ENCODE measurements at regions not wholly inside any gene's neighbourhood (a gene's known extent, or its start where the extent isn't known, plus 50 kb on each side); places are given as distances from the start of the nearest gene placed in this dataset.

DNA sequence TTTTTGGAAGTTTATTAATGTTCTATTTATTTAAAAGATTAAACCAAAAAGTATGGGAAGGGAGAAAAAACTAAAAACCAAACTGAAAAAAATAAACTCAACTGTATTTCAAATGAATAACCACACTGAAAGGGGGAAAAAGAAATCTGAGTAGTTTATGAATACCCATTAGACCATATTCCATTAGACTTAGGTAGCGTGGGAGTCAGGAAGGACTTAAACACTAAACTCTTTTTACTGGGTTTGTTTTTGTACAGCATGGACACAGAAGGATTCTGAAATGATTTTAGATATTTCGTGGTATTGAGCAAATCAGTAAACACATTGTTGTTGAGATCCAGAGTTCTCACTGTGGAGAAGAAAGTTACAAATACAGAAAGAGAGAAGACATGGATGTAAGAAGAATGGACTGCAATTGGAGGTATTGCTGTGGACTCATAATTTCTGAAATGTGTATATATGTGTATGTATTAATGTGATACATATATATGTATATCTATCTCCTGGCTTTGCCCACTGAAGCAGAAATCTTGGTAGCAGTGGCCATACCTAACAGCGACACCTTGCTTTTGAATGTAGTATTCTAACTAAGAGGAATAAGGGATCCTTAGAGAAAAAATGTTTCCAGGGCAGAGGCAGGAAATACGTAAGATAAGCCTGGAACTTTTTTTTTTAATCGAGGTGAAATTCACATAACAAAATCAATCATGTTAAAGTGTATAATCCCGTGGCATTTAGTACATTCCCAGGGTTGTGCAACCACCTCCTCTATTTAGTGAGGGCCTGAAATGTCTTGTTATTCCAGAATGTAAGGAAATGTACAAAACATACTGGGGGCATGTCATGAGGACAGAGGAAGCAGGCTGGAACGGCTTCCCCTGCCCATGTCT is 228.8 kb downstream of the SMARCA2 start:
- no peak overlapping the region for H3K4me3 ChIP-seq (ENCODE audit: low read length)
- no peaks in the 10 kb centered on the region for H3K27me3 ChIP-seq (ENCODE audit: control insufficient read depth, insufficient read depth, low read length)
- H3K9me3 ChIP-seq (ENCODE audit: control insufficient read depth, low read length): no peaks in the 10 kb centered on the region
- H3K36me3 ChIP-seq (ENCODE audit: control insufficient read depth, insufficient read depth, low read length): no peaks in the 10 kb centered on the region
- H3K9ac ChIP-seq (ENCODE audit: low read length): no peak overlapping the region
- H3K4me1 ChIP-seq (ENCODE audit: control insufficient read depth, insufficient read depth, low read length): peaks cover 27% of the 10 kb centered on the region

DNA sequence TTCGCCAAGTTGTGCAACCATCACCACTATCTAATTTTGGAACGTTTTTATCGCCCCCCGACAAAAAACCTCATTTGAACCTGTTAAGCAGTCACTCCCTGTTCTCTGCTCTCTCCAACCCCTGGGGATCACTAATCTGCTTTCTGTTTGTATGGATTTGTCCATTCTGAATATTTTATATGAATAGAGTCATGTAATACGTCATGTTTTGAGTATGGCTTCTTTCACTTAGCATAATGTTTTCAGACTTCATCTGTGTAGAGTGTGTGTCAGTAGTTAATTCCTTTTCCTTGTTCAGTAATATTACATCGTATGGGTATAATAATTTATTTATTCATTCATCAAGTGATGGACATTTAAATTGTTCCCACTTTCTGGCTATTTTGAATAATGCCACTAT is 232.2 kb downstream of the SMARCA2 start:
- Histone ChIP-seq H3K4me1 (ENCODE audit: control insufficient read depth, insufficient read depth, low read length) (peaks cover 24% of the 10 kb centered on the region), H3K9ac (ENCODE audit: low read length) (no peak overlapping the region), H3K4me3 (ENCODE audit: low read length) (no peak overlapping the region), H3K27me3 (ENCODE audit: control insufficient read depth, insufficient read depth, low read length) (no peaks in the 10 kb centered on the region), H3K36me3 (ENCODE audit: control insufficient read depth, insufficient read depth, low read length) (no peaks in the 10 kb centered on the region), H3K9me3 (ENCODE audit: control insufficient read depth, low read length) (no peaks in the 10 kb centered on the region)

DNA sequence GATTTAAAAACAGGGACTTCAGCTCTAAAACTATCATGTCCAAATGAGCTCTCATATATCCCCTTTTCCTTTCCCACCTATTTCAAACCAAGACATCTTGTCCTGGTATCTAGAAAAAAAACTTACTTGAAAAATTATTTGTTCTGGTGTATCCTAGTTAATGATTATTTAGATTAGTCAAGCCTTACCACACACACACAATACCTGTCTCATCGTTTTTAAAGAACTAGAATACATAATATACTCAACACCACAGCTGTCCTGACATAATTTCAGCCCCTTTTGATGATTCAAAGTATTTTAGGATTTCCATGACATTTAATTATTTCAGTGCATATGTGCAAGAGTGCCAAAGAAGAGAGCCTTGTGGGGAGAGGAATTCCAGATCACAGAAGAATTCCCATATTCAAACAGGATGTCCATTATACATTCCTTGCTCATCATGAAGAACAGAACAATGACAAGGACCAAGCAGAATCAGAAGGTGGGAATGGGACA is 233.7 kb downstream of the SMARCA2 start:
- Histone ChIP-seq H3K4me1 (ENCODE audit: control insufficient read depth, insufficient read depth, low read length) (peaks cover 22% of the 10 kb centered on the region), H3K9me3 (ENCODE audit: control insufficient read depth, low read length) (no peaks in the 10 kb centered on the region), H3K4me3 (ENCODE audit: low read length) (no peak overlapping the region), H3K36me3 (ENCODE audit: control insufficient read depth, insufficient read depth, low read length) (no peaks in the 10 kb centered on the region), H3K9ac (ENCODE audit: low read length) (no peak overlapping the region), H3K27me3 (ENCODE audit: control insufficient read depth, insufficient read depth, low read length) (no peaks in the 10 kb centered on the region)

DNA sequence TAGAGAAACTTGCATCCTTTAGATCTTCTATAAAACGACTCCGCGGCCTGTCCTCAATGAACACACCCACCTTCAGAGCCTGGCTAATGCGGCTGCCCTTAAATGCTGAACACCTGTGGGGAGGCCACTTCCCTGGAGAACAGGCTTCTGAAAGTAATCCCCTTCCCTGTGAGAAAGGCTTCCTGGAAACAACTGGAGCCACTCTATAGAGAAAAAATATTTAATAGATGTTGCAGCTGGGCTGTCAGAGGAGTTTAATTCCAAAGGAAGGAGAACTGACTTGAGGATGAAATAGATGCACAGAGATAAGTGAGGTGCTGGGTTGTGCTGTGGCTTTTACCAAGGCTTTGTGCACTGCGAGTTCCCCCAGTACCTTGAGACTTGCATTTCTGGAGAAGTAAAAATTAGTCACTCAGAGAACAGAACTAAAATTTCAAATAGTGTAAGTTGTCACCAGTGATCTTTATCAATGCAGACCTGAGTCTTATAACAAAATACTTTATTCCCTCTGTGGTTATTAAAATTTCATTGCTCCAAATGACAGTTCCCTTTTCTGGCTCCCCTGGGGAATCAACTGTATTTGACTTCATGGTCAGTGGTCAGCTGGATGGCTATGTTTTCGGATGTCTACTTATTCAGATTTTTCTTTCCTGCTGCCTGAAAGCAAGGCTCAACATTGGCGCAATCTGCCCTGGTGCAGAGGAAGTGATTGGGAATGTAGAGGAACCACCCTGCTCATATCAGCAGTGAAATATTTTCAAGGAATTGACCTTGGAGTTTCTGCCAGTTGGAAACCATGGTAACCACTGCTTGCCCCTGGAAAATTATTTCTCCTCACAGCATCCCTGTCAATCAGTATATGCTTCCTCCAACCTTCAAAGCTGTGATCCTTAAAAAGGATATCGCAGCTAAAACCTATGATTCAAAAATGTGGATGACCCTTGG is 238.8 kb downstream of the SMARCA2 start:
- Histone ChIP-seq H3K4me3 (ENCODE audit: low read length) (no peak overlapping the region), H3K27me3 (ENCODE audit: control insufficient read depth, insufficient read depth, low read length) (no peaks in the 10 kb centered on the region), H3K9me3 (ENCODE audit: control insufficient read depth, low read length) (no peaks in the 10 kb centered on the region), H3K9ac (ENCODE audit: low read length) (no peak overlapping the region), H3K36me3 (ENCODE audit: control insufficient read depth, insufficient read depth, low read length) (no peaks in the 10 kb centered on the region), H3K4me1 (ENCODE audit: control insufficient read depth, insufficient read depth, low read length) (peaks cover 10% of the 10 kb centered on the region)

DNA sequence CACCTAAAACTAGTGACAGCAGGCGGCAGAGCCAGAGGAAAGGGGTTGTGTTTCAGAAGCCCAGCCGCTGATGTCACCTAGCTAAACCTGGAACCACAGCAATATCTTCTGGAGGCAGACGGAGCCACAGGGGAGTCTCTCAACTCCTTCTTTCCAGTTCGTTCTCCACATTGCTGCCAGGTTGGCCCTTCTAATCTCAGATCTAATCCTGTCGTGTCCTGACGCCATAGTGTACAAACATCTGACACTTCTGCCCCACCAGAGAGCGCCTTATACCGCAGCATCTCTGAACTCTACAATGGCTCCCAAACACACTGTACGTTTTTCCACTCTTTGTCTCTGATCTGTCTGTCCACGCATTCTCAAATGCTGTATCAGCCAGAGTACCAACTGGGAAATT is 240.0 kb downstream of the SMARCA2 start:
- Histone ChIP-seq H3K36me3 (ENCODE audit: control insufficient read depth, insufficient read depth, low read length) (no peaks in the 10 kb centered on the region), H3K4me3 (ENCODE audit: low read length) (no peak overlapping the region), H3K27me3 (ENCODE audit: control insufficient read depth, insufficient read depth, low read length) (no peaks in the 10 kb centered on the region), H3K9me3 (ENCODE audit: control insufficient read depth, low read length) (no peaks in the 10 kb centered on the region), H3K4me1 (ENCODE audit: control insufficient read depth, insufficient read depth, low read length) (peaks cover 11% of the 10 kb centered on the region), H3K9ac (ENCODE audit: low read length) (no peak overlapping the region)

DNA sequence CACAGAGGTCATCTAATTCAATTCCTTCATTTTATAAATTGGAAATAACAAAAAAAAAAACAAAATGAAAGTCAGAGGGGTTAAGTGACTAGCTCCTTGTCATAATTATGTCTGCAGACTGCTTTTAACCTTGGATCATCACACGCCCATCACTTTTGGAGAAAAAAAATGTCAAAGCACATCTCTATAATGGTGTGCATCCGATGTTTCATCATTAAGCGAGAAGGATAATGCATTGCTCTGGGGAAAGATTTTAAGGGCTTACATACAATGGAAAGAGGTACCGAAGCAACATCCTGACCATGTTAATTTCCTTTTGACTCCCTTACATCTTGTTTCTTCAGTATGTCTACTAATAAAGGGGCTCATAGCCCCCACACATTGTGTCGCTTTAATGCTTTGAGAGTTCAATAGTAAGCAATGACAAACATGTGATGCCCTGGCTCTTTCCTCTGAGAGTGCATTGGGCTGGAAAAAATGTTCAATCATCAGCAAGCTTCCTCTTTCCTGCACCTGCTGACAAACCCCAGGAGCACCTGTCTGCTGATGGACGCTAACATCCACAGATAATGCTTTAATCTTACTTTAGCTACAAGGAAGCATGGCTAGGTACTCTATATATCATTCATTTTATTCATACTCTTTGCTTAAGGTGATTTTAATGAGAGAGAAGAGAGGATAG is 242.2 kb downstream of the SMARCA2 start:
- Histone ChIP-seq H3K9ac (ENCODE audit: low read length) (no peak overlapping the region), H3K4me3 (ENCODE audit: low read length) (no peak overlapping the region), H3K9me3 (ENCODE audit: control insufficient read depth, low read length) (no peaks in the 10 kb centered on the region), H3K27me3 (ENCODE audit: control insufficient read depth, insufficient read depth, low read length) (no peaks in the 10 kb centered on the region), H3K4me1 (ENCODE audit: control insufficient read depth, insufficient read depth, low read length) (peaks cover 22% of the 10 kb centered on the region), H3K36me3 (ENCODE audit: control insufficient read depth, insufficient read depth, low read length) (no peaks in the 10 kb centered on the region)

DNA sequence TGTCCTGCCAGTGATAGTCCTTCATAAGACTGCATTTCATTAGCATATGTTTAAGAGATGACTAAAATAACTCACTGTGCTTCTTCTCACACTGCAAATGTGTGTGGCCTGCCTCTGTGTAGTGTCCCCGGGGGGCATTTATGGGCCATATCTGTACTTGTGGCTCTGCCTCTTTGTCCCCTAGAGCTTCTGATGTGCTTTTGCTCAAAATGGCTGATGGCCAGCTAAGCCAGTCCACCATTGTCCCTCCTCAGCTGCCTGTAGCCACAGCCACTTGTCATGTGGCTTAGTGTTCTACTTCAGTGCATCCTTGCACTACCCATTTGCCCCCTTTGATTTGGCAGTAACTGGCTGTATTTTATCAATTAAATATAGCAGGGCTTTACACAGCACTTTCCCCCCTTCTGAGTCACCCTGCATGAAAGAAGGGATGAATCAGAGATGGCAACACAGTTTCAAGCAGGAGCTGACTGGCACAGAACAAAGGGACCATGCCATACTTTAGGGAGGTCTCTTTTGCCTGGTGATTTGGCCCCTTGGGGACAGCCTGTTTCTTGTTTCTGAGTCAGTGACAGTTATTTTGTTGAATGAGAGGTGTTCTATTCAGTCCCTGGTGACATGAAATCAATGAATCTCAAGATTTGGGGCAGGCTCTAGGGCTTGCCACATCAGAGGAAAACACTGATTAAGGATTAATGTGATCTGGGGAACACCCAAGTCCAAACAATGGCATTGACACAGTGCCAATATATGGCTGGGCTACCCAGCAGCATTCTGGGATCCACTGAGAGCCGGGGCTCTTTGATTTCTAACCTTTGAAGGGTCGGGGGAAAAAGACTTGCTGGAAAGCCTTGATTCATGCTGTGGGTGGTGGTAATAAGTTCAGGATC is 245.5 kb downstream of the SMARCA2 start:
- no peaks in the 10 kb centered on the region for H3K27me3 ChIP-seq (ENCODE audit: control insufficient read depth, insufficient read depth, low read length)
- no peaks in the 10 kb centered on the region for H3K36me3 ChIP-seq (ENCODE audit: control insufficient read depth, insufficient read depth, low read length)
- H3K9ac ChIP-seq (ENCODE audit: low read length): no peak overlapping the region
- peaks cover 16% of the 10 kb centered on the region for H3K4me1 ChIP-seq (ENCODE audit: control insufficient read depth, insufficient read depth, low read length)
- no peak overlapping the region for H3K4me3 ChIP-seq (ENCODE audit: low read length)
- H3K9me3 ChIP-seq (ENCODE audit: control insufficient read depth, low read length): no peaks in the 10 kb centered on the region

DNA sequence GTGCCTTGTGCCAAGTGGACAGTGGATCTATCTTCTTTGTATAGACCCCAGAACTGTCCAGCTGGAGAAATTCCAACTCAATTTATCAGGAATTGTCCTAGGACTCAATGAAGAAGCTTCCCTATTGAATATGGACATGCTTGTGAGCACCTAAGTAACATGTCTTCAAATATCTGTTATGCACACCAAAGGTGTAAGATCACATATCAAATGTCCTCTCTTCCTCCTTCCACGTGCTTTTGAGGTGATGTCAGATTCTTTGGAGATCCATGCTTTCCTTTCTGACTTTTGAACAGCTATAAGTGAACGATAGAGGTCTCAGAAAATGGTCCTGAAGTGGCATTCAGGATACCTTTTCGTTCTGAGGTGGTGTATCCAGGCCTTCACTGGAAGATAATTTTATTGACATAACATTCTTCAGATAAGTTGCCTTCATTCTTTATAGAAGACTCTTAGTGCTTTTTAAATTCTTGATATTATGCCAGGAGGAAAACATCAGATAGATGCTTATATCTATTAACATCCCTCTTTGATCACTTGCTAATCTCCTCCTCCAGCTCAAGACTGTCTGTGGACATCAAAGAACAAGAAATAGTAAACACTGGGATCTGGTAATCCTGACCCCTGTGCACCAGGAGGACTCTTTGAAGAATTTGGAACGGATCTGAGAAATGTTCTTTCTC is 246.4 kb downstream of the SMARCA2 start:
- Histone ChIP-seq H3K9me3 (ENCODE audit: control insufficient read depth, low read length) (no peaks in the 10 kb centered on the region), H3K27me3 (ENCODE audit: control insufficient read depth, insufficient read depth, low read length) (no peaks in the 10 kb centered on the region), H3K9ac (ENCODE audit: low read length) (no peak overlapping the region), H3K36me3 (ENCODE audit: control insufficient read depth, insufficient read depth, low read length) (no peaks in the 10 kb centered on the region), H3K4me3 (ENCODE audit: low read length) (no peak overlapping the region), H3K4me1 (ENCODE audit: control insufficient read depth, insufficient read depth, low read length) (peaks cover 16% of the 10 kb centered on the region)

DNA sequence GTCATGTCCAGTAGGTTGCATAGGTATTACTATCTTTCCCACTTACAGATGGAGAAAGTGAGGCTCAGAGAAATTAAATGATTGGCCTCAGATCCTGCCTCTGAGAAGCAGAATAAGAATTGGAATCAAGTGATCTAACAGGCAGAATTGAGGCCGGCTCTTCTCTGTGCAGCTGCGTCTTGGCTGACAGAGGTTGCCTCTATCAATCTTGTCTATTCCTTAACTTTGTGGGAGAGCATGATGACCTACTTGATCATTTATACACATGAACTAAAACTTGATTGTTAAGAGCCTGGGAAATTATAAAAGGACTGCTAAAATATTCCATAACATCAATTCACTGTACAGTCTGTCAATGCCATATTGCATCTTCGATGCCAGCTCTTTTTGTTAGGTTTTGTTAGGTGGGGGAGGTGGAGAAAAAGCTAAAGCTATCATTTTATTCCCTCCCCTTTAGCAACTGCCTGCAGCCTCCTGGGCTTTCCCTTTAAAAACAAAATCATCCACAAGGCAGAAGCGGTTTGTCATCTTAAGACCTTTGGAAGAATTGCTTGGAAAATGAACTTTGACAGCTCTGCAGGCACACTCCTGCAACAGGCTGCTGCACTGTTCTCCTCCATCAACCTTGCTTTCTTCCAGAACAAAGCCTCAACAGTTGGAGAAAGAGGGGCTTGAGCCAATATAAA is 247.4 kb downstream of the SMARCA2 start:
- Histone ChIP-seq H3K36me3 (ENCODE audit: control insufficient read depth, insufficient read depth, low read length) (no peaks in the 10 kb centered on the region), H3K9ac (ENCODE audit: low read length) (no peak overlapping the region), H3K9me3 (ENCODE audit: control insufficient read depth, low read length) (no peaks in the 10 kb centered on the region), H3K4me1 (ENCODE audit: control insufficient read depth, insufficient read depth, low read length) (peaks cover 16% of the 10 kb centered on the region), H3K27me3 (ENCODE audit: control insufficient read depth, insufficient read depth, low read length) (no peaks in the 10 kb centered on the region), H3K4me3 (ENCODE audit: low read length) (no peak overlapping the region)

DNA sequence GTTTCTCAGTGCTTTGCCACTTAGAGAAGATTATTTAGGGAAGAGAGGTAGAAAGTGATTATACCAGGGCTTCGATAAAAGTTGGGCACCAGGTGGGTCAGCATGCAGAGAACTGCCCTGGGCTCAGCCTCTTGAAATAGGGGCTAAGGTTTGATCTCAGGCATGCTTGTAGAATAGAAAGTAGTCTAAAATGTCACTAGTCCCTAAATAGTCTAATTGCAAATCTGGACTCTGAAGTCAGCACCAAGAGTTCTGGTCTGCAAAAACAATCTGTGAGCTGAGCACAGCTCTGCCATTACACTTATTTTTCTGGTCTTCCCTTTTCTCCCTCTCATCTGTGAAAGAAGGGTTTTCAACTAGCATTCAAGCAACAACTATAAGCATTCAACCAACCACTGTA is 248.0 kb downstream of the SMARCA2 start:
- Histone ChIP-seq H3K27me3 (ENCODE audit: control insufficient read depth, insufficient read depth, low read length) (no peaks in the 10 kb centered on the region), H3K36me3 (ENCODE audit: control insufficient read depth, insufficient read depth, low read length) (no peaks in the 10 kb centered on the region), H3K9ac (ENCODE audit: low read length) (no peak overlapping the region), H3K4me1 (ENCODE audit: control insufficient read depth, insufficient read depth, low read length) (peaks cover 16% of the 10 kb centered on the region), H3K9me3 (ENCODE audit: control insufficient read depth, low read length) (no peaks in the 10 kb centered on the region), H3K4me3 (ENCODE audit: low read length) (no peak overlapping the region)

All from mucosa of stomach (tissue), 1 donor.